ENCODE measurements at regions not wholly inside any gene's neighbourhood (a gene's known extent, or its start where the extent isn't known, plus 50 kb on each side); places are given as distances from the start of the nearest gene placed in this dataset.

- TF ChIP-seq CHAMP1 (IDR thresholded peaks at IDR 0.05) (0 out of 2 replicates have a peak, but pooled peaks have one; percentile 16), VEZF1 (CRISPR knock-in tag; IDR thresholded peaks at IDR 0.05) (0 out of 2 replicates have a peak, but pooled peaks have one; percentile 27), ZBTB9 (CRISPR knock-in tag; IDR thresholded peaks at IDR 0.05) (0 out of 2 replicates have a peak, but pooled peaks have one; percentile 55), NR2C2 (CRISPR knock-in tag; IDR thresholded peaks at IDR 0.05) (no peak), NR2C2 (tag; IDR thresholded peaks at IDR 0.05) (peak; percentile 31; the same call in 1 of the 2 replicates), ZNF766 (CRISPR knock-in tag; conservative IDR thresholded peaks at IDR 0.05) (peak; percentile 26; the same call in 1 of the 2 replicates), MTF1 (CRISPR knock-in tag; IDR thresholded peaks at IDR 0.05; ENCODE audit: borderline replicate concordance) (no peak), NFRKB (IDR thresholded peaks at IDR 0.05; ENCODE audit: low read depth) (0 out of 2 replicates have a peak, but pooled peaks have one; percentile 1)
Observed at GRCh38 chr4:79212311-79212710, 113.5 kb downstream of the NAA11 start (continued).

Measured in K562 (cell line).